GM18499 (cell line): ENCODE measurements at regions not wholly inside any gene's neighbourhood (a gene's known extent, or its start where the extent isn't known, plus 50 kb on each side); places are given as distances from the start of the nearest gene placed in this dataset.
"Not testable (repeated sequence)": the region's sequence is repeated elsewhere in the genome, so short reads cannot be mapped to it uniquely, and the experiment has no call there.

ENCODE experiments used
- ATAC-seq: cut with Tn5 transposase; IDR thresholded peaks from one replicate; pipeline ENCODE4 v1.9.1; 2021; ENCODE audit warnings: moderate number of reproducible peaks; ENCODE audit not compliant: insufficient read depth, unreplicated experiment

DNA sequence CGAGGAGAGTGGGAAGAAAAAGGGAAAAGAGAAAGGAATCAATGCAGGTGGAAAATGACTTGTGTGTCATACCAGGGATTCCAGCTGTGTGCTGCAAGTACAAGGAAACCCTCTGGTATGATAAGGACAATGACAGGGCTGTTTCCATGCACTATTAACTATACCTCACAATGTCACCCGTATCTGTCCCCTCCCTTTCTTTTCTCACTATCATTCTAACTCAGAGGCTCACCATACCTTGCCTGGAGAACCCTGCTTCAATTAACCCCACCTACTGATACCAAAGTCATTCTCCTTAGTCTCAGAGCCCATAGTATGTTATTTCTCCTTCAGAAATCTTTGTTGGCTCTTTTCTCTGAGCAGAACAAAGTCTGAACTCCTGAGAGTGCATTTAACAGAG is 236.2 kb upstream of the NREP start:
- ATAC-seq, result no peak

DNA sequence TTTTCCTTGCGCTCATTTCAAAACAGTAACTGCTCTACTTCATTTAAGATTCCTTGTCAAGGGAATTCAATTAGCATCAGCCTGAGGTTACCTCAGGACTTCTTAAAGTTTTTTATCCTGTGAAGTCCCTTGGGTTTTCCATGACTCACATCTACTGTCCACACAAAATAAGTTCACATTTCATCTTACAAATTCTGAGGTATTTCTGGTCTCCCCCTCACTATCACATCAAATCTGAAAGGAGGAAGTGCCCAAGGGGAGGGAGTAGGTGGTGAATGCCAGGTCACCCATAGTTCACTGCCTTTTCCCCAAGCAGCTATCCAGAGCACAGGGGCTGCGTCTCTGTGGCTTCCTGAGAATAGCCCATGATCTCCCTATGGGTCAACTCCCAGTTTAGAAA is 227.1 kb upstream of the NREP start:
- ATAC-seq, result no peak

DNA sequence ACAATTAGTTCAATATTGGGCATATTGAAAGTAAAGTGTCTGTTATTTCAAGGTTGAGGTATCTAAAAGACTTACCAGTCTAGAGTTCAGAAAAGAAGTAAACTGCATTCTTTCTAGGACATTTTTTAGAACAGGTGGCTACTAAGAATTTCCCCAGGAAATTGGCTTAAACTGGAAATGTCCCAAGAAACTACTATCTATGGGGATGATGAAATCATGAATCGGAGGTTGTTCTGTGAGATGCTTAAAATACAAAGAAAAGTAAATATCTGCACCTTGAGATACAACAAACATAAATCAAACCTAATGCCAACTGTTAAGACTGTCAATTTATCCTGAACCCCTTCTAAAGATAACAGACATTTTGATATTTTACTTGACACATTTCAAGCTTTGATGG is 226.5 kb upstream of the NREP start:
- ATAC-seq, result no peak

DNA sequence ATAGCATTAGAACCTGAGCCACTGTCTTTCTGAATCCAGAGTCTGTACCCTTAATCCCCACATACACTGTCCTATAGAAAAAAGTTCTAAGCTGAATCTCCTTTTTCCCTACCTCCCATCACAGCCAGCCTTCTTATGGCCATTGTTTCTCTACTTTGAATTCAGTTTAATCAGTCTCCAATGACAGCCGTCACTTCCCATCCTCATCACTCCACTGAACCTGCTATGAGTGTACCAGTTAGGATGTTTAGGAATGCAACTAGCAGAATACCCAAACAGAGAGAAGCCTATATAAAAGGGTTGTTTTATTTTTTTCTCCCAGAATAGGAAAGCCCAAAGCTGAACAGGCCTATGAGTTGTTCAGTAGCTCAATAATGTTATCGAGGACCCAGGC is 220.4 kb upstream of the NREP start:
- ATAC-seq, result no peak

DNA sequence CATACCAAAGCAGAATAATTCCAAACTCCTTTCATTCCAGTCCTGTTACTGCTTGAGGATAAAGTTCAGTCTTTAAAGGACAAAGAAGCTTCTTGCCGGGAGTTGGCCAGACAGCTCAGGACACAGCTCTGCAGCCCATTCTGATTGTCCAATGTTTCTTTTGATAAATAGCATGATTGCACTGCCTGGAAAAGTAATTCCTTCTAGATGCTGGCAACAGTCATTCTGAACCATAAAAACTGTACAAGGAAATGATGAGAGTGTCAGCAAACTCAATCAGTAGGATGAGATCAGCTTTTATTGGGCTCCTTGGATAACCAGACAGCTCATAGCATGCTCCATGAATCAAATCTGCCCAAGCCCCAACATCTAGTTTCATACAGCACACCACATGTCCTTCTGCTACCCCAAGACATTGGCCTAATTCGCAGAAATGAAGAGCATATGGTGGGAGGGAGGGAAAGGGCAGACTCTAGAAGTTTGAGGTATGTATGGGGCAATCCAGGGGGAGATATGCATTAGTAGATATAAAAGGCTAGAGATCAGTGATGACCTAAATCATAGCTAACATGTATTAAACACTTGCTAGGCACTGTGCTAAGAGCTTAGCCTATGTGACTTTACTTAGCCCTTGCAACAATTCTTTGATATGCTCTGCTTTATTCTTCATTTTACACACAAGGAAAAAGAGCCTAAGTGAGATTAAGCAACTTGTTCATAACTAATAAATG is 219.9 kb upstream of the NREP start:
- no peak for ATAC-seq

DNA sequence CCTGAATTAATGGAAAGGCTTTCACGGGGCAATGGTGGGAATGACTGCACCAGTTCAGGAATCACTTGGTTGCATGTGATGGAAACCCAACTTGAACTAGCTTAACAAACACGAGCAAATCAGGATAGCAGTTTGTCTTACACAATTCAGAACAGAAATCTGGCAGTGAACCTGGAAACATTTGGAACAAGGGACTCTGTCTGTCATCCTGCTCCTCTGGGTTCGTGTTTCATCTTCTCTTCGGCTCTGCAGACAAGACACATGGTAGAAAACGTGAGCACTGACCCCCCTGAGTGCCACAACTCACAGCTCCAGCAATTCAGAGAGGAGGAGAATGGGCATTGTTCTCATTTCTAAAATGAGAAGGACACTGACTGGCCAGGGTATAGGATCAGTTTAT is 218.1 kb upstream of the NREP start:
- ATAC-seq, result no peak

DNA sequence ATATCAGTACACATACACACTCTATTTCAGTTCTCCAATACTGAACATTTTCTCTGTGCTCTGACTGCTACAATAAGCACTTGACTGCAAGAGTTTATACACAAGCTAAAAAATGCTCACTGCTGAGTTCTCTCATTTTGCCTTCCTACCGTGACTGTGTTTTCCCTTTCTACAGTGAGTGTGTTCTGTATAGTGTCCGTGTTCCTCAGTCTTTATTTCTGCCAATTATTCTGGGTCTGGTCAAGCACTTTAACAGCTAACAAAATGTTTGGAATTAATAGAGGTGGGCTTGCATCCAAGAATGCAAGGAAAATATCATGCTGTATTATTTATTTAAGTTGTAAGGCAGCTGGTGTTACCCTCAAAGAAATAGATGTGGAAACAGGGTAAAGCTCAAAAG is 217.0 kb upstream of the NREP start:
- no peak for ATAC-seq

DNA sequence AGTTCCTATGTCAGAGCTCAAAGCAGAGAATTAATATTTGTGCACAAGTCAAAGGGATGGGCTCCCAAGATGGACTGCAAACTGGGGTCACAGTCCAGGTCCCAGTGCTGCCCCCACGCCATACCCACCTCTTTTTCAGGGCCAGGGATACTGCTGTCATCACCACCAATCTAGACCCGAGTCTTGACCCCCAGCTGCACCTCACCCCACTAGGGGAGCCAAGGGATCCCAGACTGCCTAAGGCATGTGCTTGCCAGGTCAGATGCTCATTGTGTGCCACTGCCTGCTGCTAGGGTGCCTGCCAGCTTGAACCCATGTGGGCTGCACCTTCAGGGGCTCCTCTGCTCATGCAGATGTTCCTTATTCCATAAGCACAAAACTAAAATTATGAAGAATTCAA is 215.6 kb upstream of the NREP start:
- no peak for ATAC-seq

DNA sequence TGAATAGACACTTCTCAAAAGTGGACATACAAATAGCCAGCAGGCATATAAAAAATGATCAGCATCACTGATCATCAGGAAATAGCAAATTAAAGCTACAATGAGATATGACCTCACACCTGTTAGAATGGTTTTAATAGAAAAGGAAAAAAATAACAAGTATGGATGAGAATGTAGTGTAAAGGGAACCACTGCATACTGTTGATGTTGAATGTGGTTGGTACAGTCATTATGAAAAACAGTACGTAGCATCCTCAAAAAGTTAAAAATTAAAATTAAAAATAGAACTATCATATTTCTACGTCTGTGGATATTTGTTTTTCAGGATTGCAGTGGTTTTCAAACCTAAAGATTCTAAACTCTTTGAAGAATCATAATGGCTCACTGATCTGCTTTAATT is 215.1 kb upstream of the NREP start:
- ATAC-seq, result no peak

DNA sequence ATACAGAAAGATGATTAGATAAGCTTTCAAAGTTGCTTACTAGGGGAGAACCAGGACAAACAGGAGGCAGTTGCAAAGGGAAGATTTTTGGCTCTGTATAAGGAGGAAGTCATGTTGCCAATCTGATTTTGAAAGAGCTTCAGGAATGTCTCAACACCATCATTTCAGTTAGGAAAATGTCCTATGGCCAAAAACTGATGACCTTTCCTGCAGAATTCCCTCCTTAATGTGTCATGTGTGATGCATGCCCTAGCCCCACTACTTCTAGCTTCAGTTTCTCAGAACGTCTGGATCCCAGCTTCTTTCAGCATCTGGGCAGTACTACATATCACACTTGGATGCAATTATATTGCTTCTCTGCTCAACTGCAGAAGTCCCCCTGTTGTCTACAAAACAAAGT is 211.5 kb upstream of the NREP start:
- ATAC-seq, result no peak

DNA sequence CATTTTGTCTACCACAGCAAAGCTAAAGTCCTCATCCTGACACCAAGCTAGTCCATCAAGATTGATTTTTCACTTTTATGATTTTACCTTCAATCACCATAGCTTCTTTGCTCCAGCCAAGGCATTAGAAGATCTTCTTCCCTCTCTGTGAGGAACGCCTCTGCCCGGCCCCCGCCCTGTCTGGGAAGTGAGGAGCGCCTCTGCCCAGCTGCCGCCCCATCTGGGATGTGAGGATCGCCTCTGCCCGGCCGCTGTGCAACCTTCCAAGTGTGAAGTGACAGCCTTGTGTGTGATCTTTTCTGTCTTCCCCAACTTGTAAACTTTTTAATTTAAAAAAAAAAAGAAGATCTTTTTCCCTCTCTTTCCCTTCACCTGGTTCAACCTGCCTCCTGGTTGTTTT is 210.5 kb upstream of the NREP start:
- no peak for ATAC-seq

DNA sequence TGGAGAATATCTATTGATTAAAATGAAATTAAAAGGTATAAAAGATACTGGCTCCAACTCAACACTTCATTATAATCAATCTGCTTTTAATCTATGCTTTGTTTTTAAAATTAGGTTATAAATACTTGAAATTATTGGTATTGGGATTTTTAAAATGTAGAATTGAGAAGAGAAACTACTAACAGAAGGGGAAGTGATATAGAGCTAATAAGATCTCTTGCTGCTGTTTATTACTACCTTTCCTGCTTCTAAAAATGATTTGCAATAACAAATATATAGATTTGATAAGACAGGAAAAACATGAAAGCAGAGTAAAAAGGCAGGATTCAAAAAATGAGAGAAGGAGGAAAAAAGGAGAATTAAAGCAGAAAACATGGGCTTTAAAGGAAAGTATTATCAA is 209.3 kb upstream of the NREP start:
- ATAC-seq, result no peak

DNA sequence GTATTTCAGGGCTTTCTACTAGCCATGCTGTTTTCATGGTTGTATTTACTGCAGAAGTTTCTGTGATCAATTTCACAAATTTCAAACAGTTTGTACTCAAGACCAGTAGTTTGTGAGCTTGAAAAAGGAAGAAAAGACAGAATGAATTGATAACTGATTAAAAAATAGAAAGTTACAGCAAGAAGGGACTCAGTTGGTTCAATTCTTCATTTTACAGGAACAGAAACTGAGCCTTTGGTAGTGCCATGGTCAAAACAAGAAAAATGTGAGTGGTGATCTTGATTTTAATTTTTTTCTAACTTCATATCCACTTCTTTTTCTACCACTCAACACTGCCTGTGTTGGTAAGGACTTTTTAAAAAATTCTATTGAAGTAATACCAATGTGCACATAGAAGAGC is 206.6 kb upstream of the NREP start:
- ATAC-seq, result no peak

DNA sequence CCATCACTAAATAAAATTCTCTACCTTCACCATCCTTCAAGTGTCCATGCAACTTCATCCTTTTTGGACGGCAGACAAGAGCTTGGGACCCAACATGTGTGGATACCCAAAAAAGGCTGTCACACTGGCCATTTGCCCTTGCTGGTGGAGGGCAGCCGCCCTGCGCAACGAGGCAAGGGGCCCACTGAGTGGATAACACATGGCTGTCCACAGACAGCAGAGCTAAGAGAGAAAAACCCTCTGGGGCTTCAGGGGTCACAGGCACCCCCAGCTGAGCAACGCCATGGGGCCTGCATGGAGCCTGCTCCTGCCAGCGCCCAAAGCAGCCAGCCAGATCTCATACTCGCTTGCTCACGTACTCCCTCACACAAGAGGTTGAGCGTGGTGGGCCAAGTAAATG is 205.9 kb upstream of the NREP start:
- no peak for ATAC-seq

DNA sequence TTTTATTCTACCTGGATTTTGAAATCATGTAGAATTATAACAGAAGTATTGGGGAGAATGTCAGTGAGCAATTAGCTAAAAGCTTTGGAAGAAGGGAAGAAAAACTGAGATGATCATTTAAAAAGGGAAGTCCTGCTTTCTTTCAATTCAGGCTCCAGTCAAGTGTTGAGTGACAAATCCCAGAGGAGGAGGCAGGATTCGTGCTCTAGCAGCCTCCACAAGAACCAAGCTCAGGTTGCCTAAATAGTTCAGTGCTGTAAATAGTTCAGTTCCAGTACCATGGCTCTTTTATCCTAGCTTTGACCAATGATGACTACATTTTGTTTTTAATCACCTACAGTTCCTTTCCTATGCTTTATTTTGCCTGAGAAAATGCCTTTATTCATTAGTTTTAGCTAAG is 204.9 kb upstream of the NREP start:
- no peak for ATAC-seq

DNA sequence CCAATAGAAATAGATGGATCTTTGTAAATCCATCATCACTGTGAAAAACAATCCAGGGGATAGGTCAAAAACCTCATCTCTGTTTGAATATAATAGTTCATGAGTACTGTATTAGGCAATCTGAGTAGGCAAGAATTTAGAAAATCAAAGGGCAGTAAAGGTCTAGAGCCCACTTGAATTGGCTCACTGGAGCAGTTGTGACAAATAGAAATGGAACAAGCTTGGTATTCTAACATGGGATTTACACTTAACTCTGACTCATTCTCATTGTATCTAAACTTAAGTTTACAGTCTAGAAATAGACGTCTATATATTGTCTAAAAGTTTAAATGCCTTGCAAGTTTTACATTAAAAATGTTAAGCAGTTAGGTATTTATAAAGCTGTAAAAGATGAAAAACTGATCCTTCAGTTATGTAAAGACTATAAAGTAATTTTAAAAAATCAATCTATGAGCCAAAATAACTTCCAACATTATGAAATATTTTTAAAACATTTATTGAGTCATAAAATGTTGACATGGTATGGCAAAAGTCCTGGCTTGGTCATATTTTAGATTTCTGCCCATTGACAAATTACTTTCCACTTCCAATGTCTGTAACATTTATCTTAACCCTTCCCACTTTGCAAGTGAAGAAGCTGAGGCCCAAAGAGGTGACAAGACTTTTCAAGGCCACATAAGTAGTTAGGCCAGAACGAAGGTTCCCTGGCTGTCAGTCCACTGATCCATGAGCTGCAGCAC is 203.7 kb upstream of the NREP start:
- no peak for ATAC-seq

DNA sequence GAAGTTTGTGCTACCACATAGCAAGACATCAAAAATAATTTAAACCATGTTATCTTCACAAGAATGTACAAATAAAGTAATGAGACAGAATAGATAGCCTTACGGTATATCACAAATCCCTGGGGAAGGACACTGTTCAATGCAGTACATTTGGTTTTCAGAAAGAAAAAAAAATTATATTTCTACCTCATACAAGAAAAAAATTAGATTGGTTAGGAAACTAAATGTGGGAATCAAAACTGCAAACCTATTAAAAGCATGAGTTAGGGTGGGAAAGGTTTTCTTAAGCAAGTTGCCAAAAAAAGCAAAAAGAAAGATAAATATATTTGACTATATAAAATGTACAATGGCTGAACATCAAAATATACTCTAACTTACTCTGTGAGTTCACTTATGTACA is 201.9 kb upstream of the NREP start:
- no peak for ATAC-seq

DNA sequence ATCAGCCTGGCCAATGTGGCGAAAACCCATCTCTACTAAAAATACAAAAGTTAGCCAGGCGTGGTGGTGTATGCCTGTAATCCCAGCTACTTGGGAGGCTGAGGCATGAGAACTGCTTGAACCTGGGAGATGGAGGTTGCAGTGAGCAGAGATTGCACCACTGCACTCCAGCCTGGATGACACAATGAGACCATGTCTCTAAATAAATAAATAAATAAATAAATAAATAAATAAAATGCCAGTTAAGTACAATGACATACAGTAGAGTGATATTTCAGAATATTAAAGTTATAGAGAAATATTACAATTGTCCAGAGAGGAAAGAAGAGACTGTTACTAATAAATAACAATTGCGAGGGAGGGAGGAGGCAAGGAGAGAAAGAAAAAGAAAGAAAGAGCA is 199.8 kb upstream of the NREP start:
- ATAC-seq, result not testable (repeated sequence)

DNA sequence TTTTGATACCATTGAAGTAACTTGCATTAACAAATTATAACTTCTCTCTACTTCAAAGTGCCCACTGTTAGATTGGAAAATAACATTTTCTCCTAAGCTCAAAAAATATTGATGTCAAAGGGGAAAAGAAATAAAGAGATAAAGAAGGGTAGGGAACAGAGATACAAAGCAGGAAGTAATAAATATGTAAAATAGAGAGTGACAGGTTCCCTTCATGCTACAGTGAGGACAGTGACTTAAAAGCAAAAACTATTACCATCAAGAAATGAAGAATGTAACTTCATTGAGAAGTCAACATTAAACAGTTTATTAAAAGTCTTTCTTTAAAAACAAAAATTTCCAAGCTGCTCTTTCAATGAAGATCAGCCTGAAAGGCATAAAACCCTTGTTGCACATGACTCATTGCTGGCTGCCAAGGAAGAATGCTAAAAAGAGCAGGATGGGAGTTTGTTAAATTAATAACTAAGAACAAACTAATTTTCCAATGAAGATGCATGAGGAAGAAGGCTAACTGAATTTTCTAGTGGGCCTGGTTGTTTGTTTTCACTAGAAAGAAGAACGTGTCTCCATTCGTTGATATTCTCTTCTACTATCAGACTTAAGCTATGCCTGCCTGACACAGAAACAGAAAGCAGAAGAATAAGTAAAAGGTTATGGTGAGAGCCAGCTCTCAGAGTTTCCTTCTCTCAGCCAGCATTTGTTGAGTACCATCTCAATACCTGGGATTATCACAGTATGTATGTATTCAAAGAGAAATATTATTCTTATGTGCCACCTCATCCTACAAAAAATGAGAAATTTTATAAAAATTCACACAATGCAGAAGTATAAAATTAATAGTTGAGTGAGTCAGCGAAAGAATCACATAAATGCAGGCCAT is 197.8 kb upstream of the NREP start:
- ATAC-seq, result peak; percentile 62

DNA sequence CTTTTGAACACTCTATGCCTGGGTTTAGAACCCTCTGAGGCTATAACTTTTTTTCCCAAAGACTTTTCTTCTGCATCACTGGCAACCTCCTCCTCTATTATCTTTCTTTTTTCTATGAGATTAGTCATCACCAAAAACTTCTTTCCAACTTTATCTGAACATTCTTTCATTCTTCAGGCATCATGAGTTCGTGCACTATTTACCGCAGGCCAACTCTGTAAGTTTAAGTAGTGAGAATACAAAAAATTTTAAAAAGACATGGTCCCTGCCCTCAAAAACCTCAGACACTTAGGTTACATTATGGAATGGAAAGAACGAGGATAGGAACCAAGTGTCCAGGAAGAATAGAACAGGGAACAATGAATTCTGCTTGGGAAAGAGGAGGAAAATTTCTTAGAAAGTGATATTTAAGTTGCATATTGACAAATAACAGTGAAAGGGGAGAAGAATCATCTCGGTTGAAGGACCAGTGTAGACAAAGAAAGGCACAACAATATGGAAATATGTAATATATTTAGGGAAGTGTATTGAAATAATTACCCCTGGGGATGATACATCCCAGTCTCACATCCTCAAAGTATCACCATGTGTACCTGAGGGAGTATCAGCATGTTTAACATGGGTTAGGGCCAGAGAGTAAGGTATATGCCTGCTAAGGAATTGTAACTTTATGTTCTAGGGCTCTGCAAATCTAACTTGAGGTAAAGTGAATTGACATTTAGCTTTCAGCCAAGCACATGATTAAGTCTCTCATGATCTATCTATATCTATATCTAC is 196.5 kb upstream of the NREP start:
- no peak for ATAC-seq
